ENCODE measurements at regions not wholly inside any gene's neighbourhood (a gene's known extent, or its start where the extent isn't known, plus 50 kb on each side); places are given as distances from the start of the nearest gene placed in this dataset.
"Not testable (repeated sequence)": the region's sequence is repeated elsewhere in the genome, so short reads cannot be mapped to it uniquely, and the experiment has no call there.

- no peak for TF ChIP-seq ZNF274 (IDR thresholded peaks at IDR 0.05; ENCODE audit: low read depth, low read length)
These were observed 86.1 kb upstream of the TOP3B start for GRCh38 chr22:22068657-22069056.

DNA sequence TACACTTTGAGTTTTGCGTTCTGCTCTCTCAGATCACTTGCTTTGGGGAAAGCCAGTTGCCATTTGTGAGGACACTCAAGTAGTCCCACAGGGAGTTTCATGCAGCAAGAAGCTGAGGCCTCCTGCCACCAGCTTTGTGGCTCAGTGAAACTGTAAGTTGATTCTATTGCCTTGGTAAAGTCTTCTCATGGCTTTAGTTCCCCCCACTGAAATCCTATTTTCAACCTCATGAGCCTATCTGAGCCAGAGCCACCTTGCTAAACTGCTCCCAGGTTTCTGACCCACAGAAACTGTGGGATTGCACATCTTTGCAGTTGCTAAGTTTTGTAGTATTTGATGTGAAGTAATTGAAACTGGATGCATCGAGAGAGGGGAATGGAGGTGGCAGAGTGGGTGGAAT is 85.4 kb upstream of the TOP3B start:
- H3K4me3 ChIP-seq (ENCODE audit: low read length): no peak overlapping the region
- no peak for TF ChIP-seq ZNF274 (IDR thresholded peaks at IDR 0.05; ENCODE audit: low read depth, low read length)

More at GRCh38 chr22:22068657-22069056, 86.1 kb upstream of the TOP3B start:
- H3K4me3 ChIP-seq (ENCODE audit: low read length): no peak overlapping the region

GRCh38 chr22:22067192-22067591 is 84.6 kb upstream of the TOP3B start:
- H3K4me3 ChIP-seq (ENCODE audit: low read length): no peak overlapping the region
- TF ChIP-seq ZNF274 (IDR thresholded peaks at IDR 0.05; ENCODE audit: low read depth, low read length): no peak

DNA sequence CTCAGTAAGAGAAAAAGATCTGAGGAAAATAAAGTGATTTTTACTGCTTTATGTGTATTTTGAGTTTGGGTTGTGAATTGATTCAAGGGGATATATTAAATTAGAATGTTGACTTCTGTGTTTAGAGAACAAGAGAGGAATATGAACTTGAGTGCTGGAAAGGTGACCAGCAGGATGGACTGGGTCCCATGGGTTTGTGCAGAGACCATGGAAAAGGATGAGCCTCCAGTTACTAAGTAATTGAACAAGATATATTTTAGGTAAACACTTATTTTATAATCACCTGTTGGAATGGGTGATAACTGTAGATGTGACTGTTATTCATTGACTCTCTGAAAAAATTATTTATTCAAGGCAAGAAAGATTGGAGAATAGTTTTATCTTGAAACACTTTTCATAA is 82.0 kb upstream of the TOP3B start:
- TF ChIP-seq ZNF274 (IDR thresholded peaks at IDR 0.05; ENCODE audit: low read depth, low read length): no peak
- H3K4me3 ChIP-seq (ENCODE audit: low read length): no peak overlapping the region

DNA sequence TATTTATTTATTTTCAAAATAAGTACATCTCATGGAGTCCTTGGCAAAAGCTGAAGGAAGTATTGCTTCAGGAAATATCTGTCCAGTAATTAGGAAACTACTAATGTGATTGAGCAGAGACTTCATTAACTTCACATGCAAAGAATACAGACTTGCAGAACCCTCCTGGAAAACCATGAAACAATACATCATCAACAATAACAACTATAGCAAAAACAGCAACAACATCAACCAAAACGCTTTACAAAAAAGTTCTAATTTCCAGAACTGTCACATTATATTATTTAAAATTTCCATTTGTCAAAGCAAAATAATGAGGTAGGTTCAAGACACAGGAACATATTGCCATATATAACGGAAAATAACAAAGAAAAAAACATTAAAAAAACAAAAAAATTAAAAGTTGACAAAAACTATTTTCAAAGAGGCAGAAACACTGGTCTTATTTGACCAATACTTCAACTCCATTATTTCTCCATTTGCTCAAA is 79.8 kb upstream of the TOP3B start:
- TF ChIP-seq ZNF274 (IDR thresholded peaks at IDR 0.05; ENCODE audit: low read depth, low read length): no peak
- H3K4me3 ChIP-seq (ENCODE audit: low read length): no peak overlapping the region

GRCh38 chr22:22061085-22062077 is 78.8 kb upstream of the TOP3B start:
- TF ChIP-seq ZNF274 (IDR thresholded peaks at IDR 0.05; ENCODE audit: low read depth, low read length): no peak
- no peak overlapping the region for H3K4me3 ChIP-seq (ENCODE audit: low read length)

DNA sequence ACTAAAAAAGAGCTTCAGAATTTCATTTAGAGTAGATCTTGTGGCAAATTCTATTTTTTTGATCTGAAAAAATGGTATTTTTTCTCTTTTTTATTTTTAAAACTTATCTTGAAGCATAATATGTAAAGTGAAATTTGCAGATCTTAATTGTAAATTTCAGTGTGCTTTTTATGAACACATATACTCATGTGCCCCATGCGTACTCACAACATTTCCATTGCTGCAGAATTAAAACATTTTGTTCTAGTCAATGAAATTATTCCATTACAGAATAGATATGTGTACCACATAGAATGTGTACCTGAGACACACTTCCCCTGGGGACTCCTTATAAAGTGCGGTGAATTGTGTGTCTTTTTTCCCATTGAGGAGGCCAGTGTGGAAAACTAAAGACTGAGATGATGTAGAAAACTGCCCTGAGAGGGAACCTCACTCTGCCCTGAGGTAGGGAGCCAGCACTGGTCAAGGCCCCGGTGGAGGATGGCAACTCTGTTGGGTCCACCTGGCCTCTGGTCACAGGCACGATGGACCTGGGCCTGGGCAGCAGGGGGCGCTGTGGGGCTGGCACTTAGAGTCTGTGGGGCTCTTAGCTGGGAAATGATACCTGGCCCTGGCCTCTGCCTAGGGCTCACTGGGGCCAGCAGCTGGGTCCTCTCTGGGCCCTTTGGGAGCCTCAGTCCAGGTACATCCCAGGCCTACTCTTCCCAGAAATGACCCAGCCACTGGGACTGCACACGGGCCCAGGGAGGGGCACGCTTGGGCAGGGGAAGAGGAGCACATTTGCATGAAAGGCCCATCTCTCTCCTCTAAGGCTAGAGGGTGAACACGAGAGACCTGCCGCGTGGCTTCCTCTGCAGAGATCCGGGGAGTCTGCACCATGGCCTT is 77.9 kb upstream of the TOP3B start:
- no peak for TF ChIP-seq ZNF274 (IDR thresholded peaks at IDR 0.05; ENCODE audit: low read depth, low read length)
- H3K4me3 ChIP-seq (ENCODE audit: low read length): no peak overlapping the region

DNA sequence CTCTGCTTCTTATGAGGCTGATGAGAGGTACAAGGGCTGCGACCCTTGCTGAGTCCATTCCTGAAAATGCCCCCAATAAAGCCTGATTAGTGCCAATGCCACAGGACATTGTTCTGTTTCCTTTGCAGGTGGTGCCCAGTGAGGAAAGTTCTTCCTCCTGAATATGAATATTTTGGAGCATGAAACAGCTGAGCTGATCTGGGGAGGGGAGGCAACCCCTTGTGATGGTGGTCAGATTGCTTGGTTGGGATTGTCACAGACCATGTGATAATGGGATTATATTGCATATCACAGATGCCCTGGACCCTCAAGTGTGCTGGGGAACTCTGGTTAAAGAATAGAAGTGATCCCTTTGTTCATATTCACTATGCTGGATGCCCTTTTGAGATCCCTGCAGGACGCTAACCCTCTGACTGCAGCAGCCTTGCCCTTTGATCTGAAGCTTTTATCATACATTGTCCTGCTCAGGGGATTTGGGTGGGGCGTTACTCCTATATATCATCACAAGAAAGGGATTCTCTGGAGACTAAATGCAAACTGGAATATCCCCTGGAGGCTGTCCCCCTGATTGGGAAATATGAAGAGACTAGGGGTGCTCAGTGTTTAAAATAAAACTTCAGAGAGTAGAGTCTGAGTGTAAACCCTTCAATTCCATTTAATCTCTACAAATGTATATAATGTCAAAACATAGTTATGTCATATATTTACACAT is 76.9 kb upstream of the TOP3B start:
- H3K4me3 ChIP-seq (ENCODE audit: low read length): no peak overlapping the region
- TF ChIP-seq ZNF274 (IDR thresholded peaks at IDR 0.05; ENCODE audit: low read depth, low read length): no peak

- no peak for TF ChIP-seq ZNF274 (IDR thresholded peaks at IDR 0.05; ENCODE audit: low read depth, low read length)
- H3K4me3 ChIP-seq (ENCODE audit: low read length): no peak overlapping the region
These were observed 76.2 kb upstream of the TOP3B start for GRCh38 chr22:22058633-22059290.

DNA sequence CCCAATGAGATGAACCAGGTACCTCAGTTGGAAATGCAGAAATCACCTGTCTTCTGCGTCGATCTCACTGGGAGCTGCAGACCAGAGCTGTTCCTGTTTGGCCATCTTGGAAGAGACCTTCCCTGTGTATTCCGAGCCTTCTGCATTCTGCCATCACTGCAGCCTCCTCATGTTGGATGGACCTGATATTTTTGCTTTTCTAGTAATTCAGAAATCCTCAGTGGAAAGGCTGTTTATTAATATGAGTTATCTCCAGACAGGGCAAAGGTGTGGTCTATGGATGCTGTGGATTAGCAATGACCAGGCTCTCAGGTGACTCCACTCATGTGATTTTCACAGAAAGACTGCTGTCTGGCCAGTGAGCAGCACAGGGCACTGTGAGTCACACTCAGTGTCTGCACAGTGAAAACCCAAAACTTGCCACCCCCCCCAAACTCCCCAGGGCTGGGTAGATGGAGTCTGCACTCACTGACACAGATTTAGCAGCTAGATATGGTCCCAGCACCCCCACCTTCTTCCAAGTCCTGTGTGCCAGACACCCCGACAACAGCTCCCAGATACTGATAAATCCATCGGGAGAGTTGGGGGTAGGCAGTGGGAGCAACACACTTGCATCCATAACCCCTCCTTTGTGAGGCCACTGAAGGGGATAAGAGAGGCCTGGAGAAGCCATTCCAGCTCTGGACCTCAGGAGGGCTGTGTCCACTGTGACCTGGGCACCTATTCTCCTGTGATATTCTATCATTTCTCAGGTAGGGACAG is 75.2 kb upstream of the TOP3B start:
- no peak overlapping the region for H3K4me3 ChIP-seq (ENCODE audit: low read length)
- TF ChIP-seq ZNF274 (IDR thresholded peaks at IDR 0.05; ENCODE audit: low read depth, low read length): no peak

- H3K4me3 ChIP-seq (ENCODE audit: low read length): not testable (repeated sequence)
These were observed 74.4 kb upstream of the TOP3B start for GRCh38 chr22:22056809-22057594.

GRCh38 chr22:22052548-22053139 is 70.1 kb upstream of the TOP3B start:
- H3K4me3 ChIP-seq (ENCODE audit: low read length): not testable (repeated sequence)

GRCh38 chr22:22051032-22051431 is 68.4 kb upstream of the TOP3B start:
- H3K4me3 ChIP-seq (ENCODE audit: low read length): not testable (repeated sequence)
